Osteoblast (primary cell): ENCODE measurements at regions not wholly inside any gene's neighbourhood (a gene's known extent, or its start where the extent isn't known, plus 50 kb on each side); places are given as distances from the start of the nearest gene placed in this dataset.

Source experiments
- DNase-seq: peaks from one replicate; pipeline ENCODE4 v3.0.0; 2011; ENCODE audit warnings: low spot score, mixed read lengths; ENCODE audit not compliant: insufficient read length; ENCODE audit errors: missing footprints
- H2AFZ ChIP-seq: 2 replicates; pipeline ENCODE4 v1.6.0; 2011; ENCODE audit warnings: mild to moderate bottlenecking, low read length
- H3K27ac ChIP-seq: 2 replicates; pipeline ENCODE4 v1.5.1; 2011; ENCODE audit warnings: mild to moderate bottlenecking, low read depth, low read length, moderate library complexity
- H3K27me3 ChIP-seq: 2 replicates; pipeline ENCODE4 v1.6.0; 2012; ENCODE audit warnings: mild to moderate bottlenecking, control low read depth, inconsistent platforms, low read length, moderate library complexity; ENCODE audit not compliant: insufficient read depth
- H3K36me3 ChIP-seq: 2 replicates; pipeline ENCODE4 v1.5.1; 2011; ENCODE audit warnings: mild to moderate bottlenecking, low read length, control low read depth, moderate library complexity; ENCODE audit not compliant: insufficient read depth
- H3K4me1 ChIP-seq: 2 replicates; pipeline ENCODE4 v1.5.1; 2011; ENCODE audit warnings: mild to moderate bottlenecking, low read length, control low read depth, moderate library complexity; ENCODE audit not compliant: insufficient read depth
- H3K4me2 ChIP-seq: 2 replicates; pipeline ENCODE4 v1.6.0; 2011; ENCODE audit warnings: mild to moderate bottlenecking, low read length; ENCODE audit not compliant: insufficient read depth
- H3K4me3 ChIP-seq: fragments of 200-600 bp; sonication (generic); 3 replicates; pipeline ENCODE4 v1.5.1; 2012; ENCODE audit warnings: mild to moderate bottlenecking, low read length, inconsistent platforms; ENCODE audit not compliant: insufficient read depth
- H3K79me2 ChIP-seq: 2 replicates; pipeline ENCODE4 v1.6.0; 2012; ENCODE audit warnings: mild to moderate bottlenecking, low read length, control low read depth, inconsistent platforms; ENCODE audit not compliant: insufficient read depth
- H3K9me3 ChIP-seq: 2 replicates; pipeline ENCODE4 v1.5.1; 2011; ENCODE audit warnings: low read depth, low read length, control low read depth
- H4K20me1 ChIP-seq: 2 replicates; pipeline ENCODE4 v1.6.0; 2012; ENCODE audit warnings: mild to moderate bottlenecking, low read length, control low read depth; ENCODE audit not compliant: insufficient read depth
- CTCF ChIP-seq: IDR thresholded peaks from 2 replicates; pipeline ENCODE4 v1.5.1; 2011; ENCODE audit warnings: mild to moderate bottlenecking, low read depth, low read length, moderate library complexity; ENCODE audit errors: extremely low read depth

GRCh38 chr11:128390246-128390645 is 197.1 kb downstream of the ETS1 start:
- no peaks in the 10 kb centered on the region for H3K9me3 ChIP-seq
- H3K4me2 ChIP-seq, result no peak overlapping the region
- no peaks in the 10 kb centered on the region for H3K79me2 ChIP-seq
- DNase-seq, result no peak
- no peaks in the 10 kb centered on the region for H3K27me3 ChIP-seq
- no peak overlapping the region for H2AFZ ChIP-seq
- H4K20me1 ChIP-seq, result no peaks in the 10 kb centered on the region
- no peak overlapping the region for H3K4me3 ChIP-seq
- no peaks in the 10 kb centered on the region for H3K4me1 ChIP-seq
- H3K36me3 ChIP-seq, result no peaks in the 10 kb centered on the region
- H3K27ac ChIP-seq, result no peak overlapping the region
- no peak for TF ChIP-seq CTCF

GRCh38 chr11:128389461-128389976 is 197.8 kb downstream of the ETS1 start:
- Histone ChIP-seq H4K20me1 (no peaks in the 10 kb centered on the region), H3K4me3 (no peak overlapping the region), H3K79me2 (no peaks in the 10 kb centered on the region), H2AFZ (no peak overlapping the region), H3K27ac (no peak overlapping the region), H3K27me3 (no peaks in the 10 kb centered on the region), H3K9me3 (no peaks in the 10 kb centered on the region), H3K4me2 (no peak overlapping the region), H3K36me3 (no peaks in the 10 kb centered on the region), H3K4me1 (no peaks in the 10 kb centered on the region)
- no peak for DNase-seq
- TF ChIP-seq CTCF, result no peak

GRCh38 chr11:128388206-128388815 is 199.0 kb downstream of the ETS1 start:
- no peak for DNase-seq
- H3K4me2 ChIP-seq, result no peak overlapping the region
- no peaks in the 10 kb centered on the region for H3K36me3 ChIP-seq
- no peaks in the 10 kb centered on the region for H4K20me1 ChIP-seq
- TF ChIP-seq CTCF, result no peak
- H3K27me3 ChIP-seq, result no peaks in the 10 kb centered on the region
- H3K27ac ChIP-seq, result no peak overlapping the region
- no peaks in the 10 kb centered on the region for H3K79me2 ChIP-seq
- H3K4me3 ChIP-seq, result no peak overlapping the region
- H3K9me3 ChIP-seq, result no peaks in the 10 kb centered on the region
- no peaks in the 10 kb centered on the region for H3K4me1 ChIP-seq
- H2AFZ ChIP-seq, result no peak overlapping the region

GRCh38 chr11:128379587-128380580 is 207.5 kb downstream of the ETS1 start:
- H4K20me1 ChIP-seq, result no peaks in the 10 kb centered on the region
- no peak for TF ChIP-seq CTCF
- no peak overlapping the region for H3K4me3 ChIP-seq
- H3K9me3 ChIP-seq, result no peaks in the 10 kb centered on the region
- no peak overlapping the region for H3K4me2 ChIP-seq
- H3K4me1 ChIP-seq, result no peaks in the 10 kb centered on the region
- no peaks in the 10 kb centered on the region for H3K79me2 ChIP-seq
- no peaks in the 10 kb centered on the region for H3K36me3 ChIP-seq
- no peak overlapping the region for H2AFZ ChIP-seq
- DNase-seq, result peak; percentile 6
- no peak overlapping the region for H3K27ac ChIP-seq
- no peaks in the 10 kb centered on the region for H3K27me3 ChIP-seq
